Mammary epithelial cell (primary cell): ENCODE measurements at regions not wholly inside any gene's neighbourhood (a gene's known extent, or its start where the extent isn't known, plus 50 kb on each side); places are given as distances from the start of the nearest gene placed in this dataset.

ENCODE experiments used
- CTCF ChIP-seq, 2 donors: IDR thresholded peaks in 1 of 2; conservative IDR thresholded peaks in 1 of 2; 2 replicates each; pipeline ENCODE4 v1.5.1; 2011 to 2012; ENCODE audit warnings: inconsistent platforms in 2 of 2, low read length in 2 of 2, mild to moderate bottlenecking in 2 of 2, control low read depth in 1 of 2, low read depth in 1 of 2; ENCODE audit not compliant: insufficient read depth in 1 of 2; ENCODE audit errors: extremely low read depth in 1 of 2
- EZH2 ChIP-seq: IDR thresholded peaks from 2 replicates; pipeline ENCODE4 v1.6.1; 2012; ENCODE audit warnings: low read length, inconsistent platforms, borderline replicate concordance

- no peak for TF ChIP-seq CTCF (conservative IDR thresholded peaks at IDR 0.05 in 1 of 2, IDR thresholded peaks at IDR 0.05 in 1 of 2; ENCODE audit: extremely low read depth in 1 of 2, insufficient read depth in 1 of 2, low read depth in 1 of 2, low read length in 2 of 2)
- no peak for TF ChIP-seq EZH2
Observed at GRCh38 chr12:87039536-87039935, 783.3 kb upstream of the MGAT4C start.
